Fibroblast of the aortic adventitia (primary cell): ENCODE measurements at regions not wholly inside any gene's neighbourhood (a gene's known extent, or its start where the extent isn't known, plus 50 kb on each side); places are given as distances from the start of the nearest gene placed in this dataset.

Experiments used
- DNase-seq: peaks from one replicate; pipeline ENCODE4 v3.0.0-alpha.2; 2010; ENCODE audit warnings: low read depth
- H3K4me3 ChIP-seq: 2 replicates; pipeline ENCODE4 v1.5.1; 2011; ENCODE audit warnings: low read depth, mild to moderate bottlenecking, control low read depth, low read length, moderate library complexity
- CTCF ChIP-seq: IDR thresholded peaks from 2 replicates; pipeline ENCODE4 v1.5.1; 2011; ENCODE audit warnings: mild to moderate bottlenecking, low read length, control low read depth, inconsistent platforms; ENCODE audit not compliant: insufficient read depth

GRCh38 chr5:121704291-121704690 lies 147.4 kb upstream of the FTMT start:
- TF ChIP-seq CTCF, result no peak
- no peak overlapping the region for H3K4me3 ChIP-seq
- DNase-seq, result no peak

GRCh38 chr5:121706686-121707085 lies 145.0 kb upstream of the FTMT start:
- no peak for TF ChIP-seq CTCF
- no peak overlapping the region for H3K4me3 ChIP-seq
- DNase-seq, result no peak

- TF ChIP-seq CTCF, result no peak
- no peak overlapping the region for H3K4me3 ChIP-seq
- DNase-seq, result peak; percentile 11
Observed at GRCh38 chr5:121707178-121707577, 144.5 kb upstream of the FTMT start.

GRCh38 chr5:121711416-121711815 lies 140.3 kb upstream of the FTMT start:
- no peak overlapping the region for H3K4me3 ChIP-seq
- no peak for TF ChIP-seq CTCF
- no peak for DNase-seq

GRCh38 chr5:121719255-121719654 lies 132.4 kb upstream of the FTMT start:
- TF ChIP-seq CTCF, result no peak
- no peak for DNase-seq
- H3K4me3 ChIP-seq, result no peak overlapping the region

GRCh38 chr5:121725450-121725849 lies 126.2 kb upstream of the FTMT start:
- no peak for TF ChIP-seq CTCF
- no peak for DNase-seq
- H3K4me3 ChIP-seq, result no peak overlapping the region

- H3K4me3 ChIP-seq, result no peak overlapping the region
- DNase-seq, result no peak
- TF ChIP-seq CTCF, result no peak
Observed at GRCh38 chr5:121726991-121727390, 124.7 kb upstream of the FTMT start.
